ENCODE measurements at regions not wholly inside any gene's neighbourhood (a gene's known extent, or its start where the extent isn't known, plus 50 kb on each side); places are given as distances from the start of the nearest gene placed in this dataset.

GRCh38 chr21:34022627-34023335, 50.6 kb upstream of the MRPS6 start:
- no peak for ATAC-seq
- intact Hi-C loops (cut with DNase I): no loop called here
- no peak for DNase-seq (ENCODE audit: missing footprints)

DNA sequence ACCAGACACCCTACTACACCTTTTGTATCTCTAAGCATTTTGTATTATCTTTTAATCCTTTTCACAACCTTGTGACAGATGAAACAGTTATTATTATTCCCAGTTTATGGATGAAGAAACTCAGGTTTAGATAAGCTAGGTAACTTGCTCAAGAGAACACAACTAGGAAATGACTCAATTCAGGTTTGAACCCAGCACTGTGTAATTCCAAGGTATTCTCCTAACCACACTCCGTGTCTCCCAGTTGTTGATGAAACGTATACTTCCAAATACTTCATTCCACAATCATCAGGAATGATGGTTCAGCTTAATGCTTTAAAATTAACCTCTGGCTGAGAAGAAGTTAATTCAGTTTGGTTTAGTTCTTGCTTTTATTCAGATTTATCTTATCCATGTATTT, 51.7 kb upstream of the MRPS6 start:
- no peak for DNase-seq (ENCODE audit: missing footprints)
- ATAC-seq: no peak
- intact Hi-C loops (cut with DNase I): no loop called here

- DNase-seq (ENCODE audit: missing footprints) (no peak), ATAC-seq (no peak)
- intact Hi-C loops (cut with DNase I): no loop called here
Measured at GRCh38 chr21:34020983-34021553, 52.3 kb upstream of the MRPS6 start.

DNA sequence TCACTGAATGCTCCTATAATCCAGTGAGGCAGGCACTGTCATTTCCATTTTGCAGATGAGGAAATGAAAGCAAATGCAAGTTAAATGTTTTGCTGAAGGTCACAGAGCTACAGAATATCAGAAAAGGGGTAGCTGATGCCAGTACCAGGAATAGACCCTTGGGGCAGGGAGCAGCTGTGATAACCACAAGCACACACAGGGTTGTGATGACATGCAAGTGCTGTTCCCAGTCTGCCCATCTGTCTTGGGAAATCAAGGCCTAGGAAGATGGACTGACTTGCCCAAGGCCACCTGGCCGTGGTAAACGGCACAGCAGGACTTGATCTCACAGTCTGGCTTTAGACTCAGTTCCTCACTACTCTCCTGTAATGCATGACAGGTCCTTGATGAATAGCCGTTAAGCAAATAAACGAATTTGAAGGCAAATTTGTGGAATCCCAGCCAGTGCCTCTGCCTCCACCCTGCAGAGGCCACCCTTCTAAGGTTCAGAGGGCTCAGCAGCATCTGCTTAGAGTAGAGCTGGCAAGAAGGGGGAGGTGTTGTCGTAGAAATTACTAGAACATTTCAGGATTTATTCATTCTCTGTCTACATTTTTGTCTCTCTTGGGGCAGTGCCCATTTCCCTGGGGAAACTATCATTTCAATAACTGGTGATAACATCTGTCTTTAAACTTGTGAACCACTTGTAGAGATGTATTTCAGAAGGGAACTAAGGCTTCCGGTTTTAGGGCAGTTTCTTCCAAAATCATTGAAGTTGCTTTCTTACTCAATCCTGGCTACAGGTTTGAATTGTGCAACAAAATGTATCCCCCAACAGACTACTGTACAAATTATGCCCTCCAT, 53.2 kb upstream of the MRPS6 start:
- intact Hi-C loops (cut with DNase I): no loop called here
- peak; percentile 67 for ATAC-seq
- no peak for DNase-seq (ENCODE audit: missing footprints)

GRCh38 chr21:34019402-34019801, 54.0 kb upstream of the MRPS6 start:
- intact Hi-C loops (cut with DNase I): no loop called here
- no peak for ATAC-seq
- DNase-seq (ENCODE audit: missing footprints): no peak

DNA sequence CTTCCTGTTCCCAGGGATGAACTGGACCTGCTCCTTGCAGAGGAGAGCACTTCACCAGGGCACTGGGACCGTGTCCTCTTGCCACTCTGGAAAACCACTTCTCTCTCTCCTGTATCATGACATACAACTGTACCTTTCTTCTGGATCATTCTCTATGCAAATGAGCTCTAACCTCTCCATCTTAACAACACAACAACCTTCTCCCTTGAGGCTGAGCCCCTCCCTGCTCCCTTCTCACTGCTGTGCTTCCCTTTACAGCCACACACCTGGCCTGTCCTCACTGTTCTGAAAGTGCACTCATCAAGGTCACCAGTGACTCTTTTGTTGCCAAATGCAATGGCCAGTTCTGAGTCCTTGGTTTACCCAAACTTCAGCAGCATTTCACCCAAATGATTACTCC, 54.5 kb upstream of the MRPS6 start:
- DNase-seq (ENCODE audit: missing footprints) (no peak), ATAC-seq (no peak)
- intact Hi-C loops (cut with DNase I): no loop called here

- ATAC-seq (no peak), DNase-seq (ENCODE audit: missing footprints) (no peak)
- intact Hi-C loops (cut with DNase I): no loop called here
Measured at GRCh38 chr21:34018185-34018584, 55.2 kb upstream of the MRPS6 start.

DNA sequence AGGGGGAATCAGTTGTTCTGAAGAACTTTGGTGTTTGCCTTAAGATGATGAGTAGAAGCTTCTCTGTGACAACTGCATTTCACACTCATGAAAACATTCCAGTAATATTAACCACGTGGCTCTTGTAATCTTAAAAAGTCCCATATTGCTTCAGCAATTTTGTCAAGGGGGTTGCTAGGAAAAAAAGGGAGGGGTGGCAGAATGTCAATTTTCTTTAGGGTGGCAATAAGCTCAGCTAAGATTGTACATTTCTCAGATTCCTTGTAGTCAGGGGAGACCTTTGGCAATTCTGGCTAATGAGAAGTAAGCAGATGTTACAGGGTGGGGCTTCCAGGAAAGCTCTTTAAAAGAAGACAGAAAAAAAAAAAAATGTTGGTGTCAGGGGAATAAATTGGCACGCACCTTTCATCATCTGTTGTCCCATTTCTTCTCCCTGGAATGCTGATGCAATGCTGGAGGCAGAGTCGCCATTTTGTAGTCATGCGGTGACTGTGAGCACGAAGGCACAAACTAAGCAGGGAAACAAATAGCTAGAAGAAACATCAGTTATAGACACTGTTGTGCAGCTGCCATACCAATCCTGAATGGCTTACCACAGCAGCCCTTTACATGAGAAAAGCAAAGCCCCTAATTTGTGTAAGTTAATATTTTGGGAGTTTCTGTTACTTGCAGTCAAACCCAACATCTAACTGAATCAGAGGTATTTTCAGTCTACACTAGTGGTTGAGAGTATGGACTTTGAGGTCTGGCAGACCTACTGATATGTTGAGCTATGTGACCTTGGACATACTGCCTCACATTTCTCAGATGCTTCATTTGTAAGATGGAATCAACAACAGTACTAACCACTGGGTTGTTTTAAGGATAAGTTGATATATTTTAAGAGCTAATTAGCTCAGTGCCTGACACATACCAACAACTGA, 56.1 kb upstream of the MRPS6 start:
- DNase-seq (ENCODE audit: missing footprints) (no peak), ATAC-seq (no peak)
- intact Hi-C loops (cut with DNase I): no loop called here

DNA sequence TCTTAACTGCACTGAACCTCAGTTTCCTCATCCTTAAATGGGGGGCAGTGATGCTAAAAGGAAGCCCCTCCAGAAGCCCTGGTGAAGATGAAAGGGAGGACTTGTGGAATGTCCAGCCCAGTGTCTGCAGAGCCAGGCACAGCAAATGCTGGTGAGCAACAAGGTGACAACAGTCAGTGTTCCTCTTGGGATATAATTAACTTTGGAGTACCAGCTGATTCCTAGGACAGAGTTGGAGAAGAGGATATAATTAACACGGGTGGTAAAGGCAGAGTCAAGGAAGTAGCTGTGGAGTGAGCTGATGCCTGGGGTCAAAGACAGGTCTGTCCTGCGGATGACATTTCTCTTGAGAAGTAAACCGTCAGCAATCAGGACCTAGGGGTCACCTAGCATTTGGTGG, 60.7 kb upstream of the MRPS6 start:
- ATAC-seq: no peak

GRCh38 chr21:34011660-34012059, 61.7 kb upstream of the MRPS6 start:
- DNase-seq (ENCODE audit: missing footprints): no peak
- intact Hi-C loops (cut with DNase I): no loop called here

More for the DNA sequence above, 60.7 kb upstream of the MRPS6 start:
- no peak for DNase-seq (ENCODE audit: missing footprints)
- intact Hi-C loops (cut with DNase I): no loop called here

GRCh38 chr21:34009193-34009592, 64.2 kb upstream of the MRPS6 start:
- ATAC-seq: no peak
- intact Hi-C loops (cut with DNase I): no loop called here
- no peak for DNase-seq (ENCODE audit: missing footprints)

More at GRCh38 chr21:34011660-34012059, 61.7 kb upstream of the MRPS6 start:
- no peak for ATAC-seq

DNA sequence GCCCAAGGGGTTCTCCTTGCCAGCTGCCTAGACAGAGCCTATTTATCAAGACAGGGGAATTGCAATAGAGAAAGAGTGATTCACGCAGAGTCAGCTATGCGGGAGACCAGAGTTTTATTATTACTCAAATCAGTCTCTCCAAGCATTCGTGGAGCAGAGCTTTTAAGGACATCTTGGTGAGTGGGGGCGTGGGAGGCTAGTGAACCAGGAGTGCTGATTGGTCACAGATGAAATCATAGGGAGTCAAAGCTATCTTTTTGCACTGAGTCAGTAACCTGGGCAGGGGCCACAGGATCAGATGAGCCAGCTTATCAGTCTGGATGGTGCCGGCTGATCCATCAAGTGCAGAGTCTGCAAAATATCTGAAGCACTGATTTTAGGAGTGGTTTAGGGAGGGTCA, 64.8 kb upstream of the MRPS6 start:
- DNase-seq (ENCODE audit: missing footprints): no peak
- intact Hi-C loops (cut with DNase I): no loop called here
- no peak for ATAC-seq

- intact Hi-C loops (cut with DNase I): no loop called here
- ATAC-seq: no peak
- DNase-seq (ENCODE audit: missing footprints): no peak
Measured at GRCh38 chr21:34006611-34007168, 66.7 kb upstream of the MRPS6 start.

GRCh38 chr21:34004974-34005373, 68.4 kb upstream of the MRPS6 start:
- peak; percentile 43 for ATAC-seq
- DNase-seq (ENCODE audit: missing footprints): no peak
- intact Hi-C loops (cut with DNase I): no loop called here

DNA sequence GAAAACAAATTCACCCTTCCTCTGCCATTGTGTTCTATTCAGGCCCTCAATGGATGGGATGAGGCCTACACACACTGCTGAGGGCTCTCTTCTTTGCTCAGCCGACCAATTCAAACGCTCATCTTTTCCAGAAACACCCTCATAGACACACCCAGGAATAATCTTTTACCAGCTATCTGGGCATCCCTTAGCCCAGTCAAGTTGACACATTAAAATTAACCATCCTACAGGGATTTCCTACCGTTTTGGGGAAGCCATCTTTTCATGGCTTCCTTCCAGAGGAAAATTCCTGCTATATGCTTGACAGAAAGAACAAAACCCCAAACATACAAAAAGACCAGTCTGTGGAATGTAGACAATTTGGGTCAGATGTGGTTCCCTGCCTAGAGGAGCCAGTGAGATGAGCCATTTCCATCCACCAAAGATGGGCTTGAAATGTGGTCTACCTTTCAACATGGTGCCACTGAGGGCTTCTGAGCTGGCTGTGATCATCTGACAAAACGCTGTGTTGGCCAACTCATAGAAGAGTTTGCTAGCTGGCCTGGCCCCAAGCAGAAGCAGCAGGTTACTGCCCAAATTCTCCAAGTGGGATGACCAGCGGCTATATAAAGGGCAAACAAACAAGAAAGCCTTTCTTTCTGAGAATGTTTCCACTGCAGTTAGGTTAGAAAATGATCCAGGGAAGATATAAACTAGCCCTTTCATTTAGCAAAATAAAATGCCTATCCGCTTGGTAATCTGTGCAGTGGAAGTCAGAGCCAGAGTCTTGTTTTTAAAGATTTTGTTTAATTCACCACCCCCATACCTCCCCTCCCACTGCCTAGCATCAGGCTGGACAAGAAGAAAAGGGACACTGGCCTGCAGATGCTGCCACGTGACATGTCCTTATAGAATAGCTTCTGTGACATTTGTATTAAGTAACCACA, 69.1 kb upstream of the MRPS6 start:
- intact Hi-C loops (cut with DNase I): no loop called here
- DNase-seq (ENCODE audit: missing footprints) (no peak), ATAC-seq (peak; percentile 51)

GRCh38 chr21:34003428-34003827, 70.0 kb upstream of the MRPS6 start:
- ATAC-seq: no peak
- intact Hi-C loops (cut with DNase I): no loop called here
- DNase-seq (ENCODE audit: missing footprints): no peak

DNA sequence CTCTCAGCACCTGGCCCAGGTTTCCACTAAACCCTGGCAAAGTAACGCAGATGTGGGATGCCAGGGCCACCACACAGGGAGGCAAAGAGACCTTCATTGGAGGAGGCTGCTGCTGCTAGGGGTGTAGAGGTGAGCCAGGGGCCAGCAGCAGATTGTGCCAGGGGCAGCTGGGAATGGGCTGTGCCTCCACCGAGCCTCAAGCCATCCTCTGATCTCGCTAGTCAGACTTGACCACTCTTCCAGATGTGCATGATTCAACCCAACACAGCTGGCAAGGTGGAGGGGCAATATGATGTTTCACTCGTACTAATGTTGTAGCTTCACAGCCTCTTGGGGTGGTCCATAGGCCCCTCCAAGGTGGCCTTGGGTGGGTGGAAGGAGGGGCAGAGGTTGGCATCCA, 73.0 kb upstream of the MRPS6 start:
- DNase-seq (ENCODE audit: missing footprints): no peak
- no peak for ATAC-seq
- intact Hi-C loops (cut with DNase I): no loop called here

DNA sequence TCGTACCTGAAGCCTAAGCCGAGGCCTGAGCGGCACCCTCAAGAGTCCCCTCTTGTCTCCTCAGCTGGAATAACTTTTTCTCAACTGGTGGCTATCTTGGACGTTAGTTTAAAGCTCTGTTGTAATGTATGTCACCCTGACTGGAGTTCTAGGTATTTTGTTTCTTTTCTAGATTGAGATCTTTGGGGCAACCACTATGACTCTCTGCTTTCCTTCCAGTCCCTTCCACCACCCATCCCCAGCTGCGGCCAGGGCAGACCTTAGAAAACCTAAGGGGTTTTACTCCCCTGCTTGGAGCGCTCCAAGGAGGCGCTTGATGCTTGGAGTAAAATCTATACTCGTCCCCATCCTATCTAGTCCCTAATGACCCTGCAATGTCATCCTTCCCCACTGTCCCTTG, 74.6 kb upstream of the MRPS6 start:
- intact Hi-C loops (cut with DNase I): no loop called here
- no peak for DNase-seq (ENCODE audit: missing footprints)
- ATAC-seq: no peak
